Right lobe of liver (tissue), 4 donors: ENCODE measurements at regions not wholly inside any gene's neighbourhood (a gene's known extent, or its start where the extent isn't known, plus 50 kb on each side); places are given as distances from the start of the nearest gene placed in this dataset.
"Not testable (repeated sequence)": the region's sequence is repeated elsewhere in the genome, so short reads cannot be mapped to it uniquely, and the experiment has no call there.

ENCODE experiments used
- CTCF ChIP-seq, 4 donors: fragments of 200-600 bp in 3 of 4; fragments of 450-650 bp in 1 of 4; IDR thresholded peaks; one replicate each; pipeline versions ENCODE4 v1.5.1 to v1.8.0; 2016 to 2022; ENCODE audit warnings: antibody characterized with exemption in 4 of 4, mild to moderate bottlenecking in 2 of 4
- POLR2A ChIP-seq: fragments of 450-650 bp; IDR thresholded peaks from one replicate; pipeline ENCODE4 v1.6.1; 2017; ENCODE audit warnings: antibody characterized with exemption, mild to moderate bottlenecking
- donor health status: DM: no; HTN: no; CAD: no.
- donor health status: DM: no; HTN: no; CAD: no.
- donor health status: DM: no; HTN: yes; CAD: no.

GRCh38 chr16:16613212-16613611 lies 234.3 kb downstream of the NPIPA7 start:
- TF ChIP-seq CTCF (IDR thresholded peaks at IDR 0.05); POLR2A: not testable (repeated sequence)
